ENCODE measurements at regions not wholly inside any gene's neighbourhood (a gene's known extent, or its start where the extent isn't known, plus 50 kb on each side); places are given as distances from the start of the nearest gene placed in this dataset.

- ChIA-PET POLR2A (no interaction called here), CTCF (no interaction called here)
- Histone ChIP-seq H3K27me3 (ENCODE audit: control insufficient read depth in 1 of 2, insufficient read depth in 2 of 2, low read length in 2 of 2) (peaks cover 0 to 4% of the 10 kb centered on the region in 2 experiments), H3K4me3 (ENCODE audit: low read length) (no peak overlapping the region), H3K27ac (ENCODE audit: low read depth in 1 of 2, low read length in 2 of 2) (no peak overlapping the region), H3K36me3 (ENCODE audit: insufficient read depth, low read length) (no peaks in the 10 kb centered on the region), H3K9me3 (ENCODE audit: control insufficient read depth in 1 of 2, insufficient read depth in 1 of 2, low read length in 2 of 2) (no peaks in the 10 kb centered on the region), H3K4me1 (ENCODE audit: insufficient read depth, low read length) (no peaks in the 10 kb centered on the region)
- no peak for ATAC-seq (ENCODE audit: poor library complexity)
- Mint-ChIP-seq H3K27ac (no peak overlapping the region), H3K9me3 (no peaks in the 10 kb centered on the region), H3K4me1 (ENCODE audit: low read depth) (no peaks in the 10 kb centered on the region), H3K4me3 (no peak overlapping the region), H3K36me3 (ENCODE audit: low read depth) (no peaks in the 10 kb centered on the region), H3K27me3 (peaks cover 5% of the 10 kb centered on the region)
- TF ChIP-seq, protein P1, sequence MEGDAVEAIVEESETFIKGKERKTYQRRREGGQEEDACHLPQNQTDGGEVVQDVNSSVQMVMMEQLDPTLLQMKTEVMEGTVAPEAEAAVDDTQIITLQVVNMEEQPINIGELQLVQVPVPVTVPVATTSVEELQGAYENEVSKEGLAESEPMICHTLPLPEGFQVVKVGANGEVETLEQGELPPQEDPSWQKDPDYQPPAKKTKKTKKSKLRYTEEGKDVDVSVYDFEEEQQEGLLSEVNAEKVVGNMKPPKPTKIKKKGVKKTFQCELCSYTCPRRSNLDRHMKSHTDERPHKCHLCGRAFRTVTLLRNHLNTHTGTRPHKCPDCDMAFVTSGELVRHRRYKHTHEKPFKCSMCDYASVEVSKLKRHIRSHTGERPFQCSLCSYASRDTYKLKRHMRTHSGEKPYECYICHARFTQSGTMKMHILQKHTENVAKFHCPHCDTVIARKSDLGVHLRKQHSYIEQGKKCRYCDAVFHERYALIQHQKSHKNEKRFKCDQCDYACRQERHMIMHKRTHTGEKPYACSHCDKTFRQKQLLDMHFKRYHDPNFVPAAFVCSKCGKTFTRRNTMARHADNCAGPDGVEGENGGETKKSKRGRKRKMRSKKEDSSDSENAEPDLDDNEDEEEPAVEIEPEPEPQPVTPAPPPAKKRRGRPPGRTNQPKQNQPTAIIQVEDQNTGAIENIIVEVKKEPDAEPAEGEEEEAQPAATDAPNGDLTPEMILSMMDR (IDR thresholded peaks at IDR 0.05), result no peak
- DNase-seq, result no peak
- intact Hi-C loops (cut with DNase I, micrococcal nuclease), result no loop called here
These were observed 112.4 kb upstream of the NOCT start for GRCh38 chr4:138903185-138903584.

DNA sequence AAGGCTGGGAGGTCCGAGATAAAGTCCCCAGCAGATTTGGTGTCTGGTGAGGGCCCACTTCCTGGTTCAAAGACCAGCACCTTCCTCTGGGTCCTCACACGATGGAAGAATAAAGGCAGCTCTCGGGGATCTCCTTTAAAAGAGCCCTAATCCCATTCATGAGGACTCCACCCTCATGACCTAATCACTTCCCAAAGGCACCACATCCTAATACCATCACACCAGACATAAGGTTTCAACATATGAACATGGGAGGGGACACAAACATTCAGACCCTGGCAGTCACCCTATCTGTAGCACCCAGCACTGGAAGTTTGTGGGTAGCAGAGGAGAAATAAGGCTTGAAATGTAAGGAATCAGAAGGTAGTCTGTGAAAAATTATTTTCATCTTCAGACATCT, 112.9 kb upstream of the NOCT start:
- POLR2A ChIA-PET, result no interaction called here
- Histone ChIP-seq H3K36me3 (ENCODE audit: insufficient read depth, low read length) (no peaks in the 10 kb centered on the region), H3K27me3 (ENCODE audit: control insufficient read depth in 1 of 2, insufficient read depth in 2 of 2, low read length in 2 of 2) (peaks cover 0 to 4% of the 10 kb centered on the region in 2 experiments), H3K4me1 (ENCODE audit: insufficient read depth, low read length) (no peaks in the 10 kb centered on the region), H3K4me3 (ENCODE audit: low read length) (no peak overlapping the region), H3K9me3 (ENCODE audit: control insufficient read depth in 1 of 2, insufficient read depth in 1 of 2, low read length in 2 of 2) (no peaks in the 10 kb centered on the region), H3K27ac (ENCODE audit: low read depth in 1 of 2, low read length in 2 of 2) (no peak overlapping the region)
- H3K27me3 Mint-ChIP-seq, result peaks cover 5% of the 10 kb centered on the region
- no peaks in the 10 kb centered on the region for H3K36me3 Mint-ChIP-seq (ENCODE audit: low read depth)
- no peaks in the 10 kb centered on the region for H3K9me3 Mint-ChIP-seq
- ATAC-seq (ENCODE audit: poor library complexity) (no peak), DNase-seq (no peak)
- CTCF ChIA-PET, result no interaction called here
- TF ChIP-seq, protein P1 (IDR thresholded peaks at IDR 0.05), result no peak
- H3K4me1 Mint-ChIP-seq (ENCODE audit: low read depth), result no peaks in the 10 kb centered on the region
- intact Hi-C loops (cut with DNase I, micrococcal nuclease), result no loop called here
- H3K27ac Mint-ChIP-seq, result no peak overlapping the region
- no peak overlapping the region for H3K4me3 Mint-ChIP-seq

DNA sequence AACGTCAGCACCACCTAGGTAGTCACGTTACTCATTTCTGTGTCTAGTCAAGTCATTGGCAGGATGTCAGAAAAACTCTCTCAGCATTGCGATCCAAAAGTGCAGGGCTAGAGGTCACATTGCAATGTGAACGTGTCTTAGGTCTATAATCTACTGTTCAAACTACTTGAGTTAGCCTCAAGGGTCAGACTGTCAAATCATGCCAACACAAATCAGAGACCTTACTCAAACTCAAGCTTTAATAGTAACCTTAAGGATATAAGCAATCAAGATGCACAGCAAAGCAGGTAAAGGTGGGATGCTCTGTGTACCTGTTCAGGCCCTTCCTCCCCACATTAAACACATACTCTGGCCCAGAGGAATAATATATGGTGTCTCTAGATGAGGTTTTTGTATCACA, 114.4 kb upstream of the NOCT start:
- no peaks in the 10 kb centered on the region for H3K9me3 Mint-ChIP-seq
- H3K4me1 Mint-ChIP-seq (ENCODE audit: low read depth), result no peaks in the 10 kb centered on the region
- H3K27ac Mint-ChIP-seq, result no peak overlapping the region

More for the DNA sequence above, 114.4 kb upstream of the NOCT start:
- H3K27ac ChIP-seq (ENCODE audit: low read depth in 1 of 2, low read length in 2 of 2), result no peak overlapping the region
- no peak for DNase-seq
- H3K4me3 ChIP-seq (ENCODE audit: low read length), result no peak overlapping the region
- no peaks in the 10 kb centered on the region for H3K4me1 ChIP-seq (ENCODE audit: insufficient read depth, low read length)
- H3K27me3 ChIP-seq (ENCODE audit: control insufficient read depth in 1 of 2, insufficient read depth in 2 of 2, low read length in 2 of 2), result no peaks in the 10 kb centered on the region
- intact Hi-C loops (cut with DNase I, micrococcal nuclease), result no loop called here
- Mint-ChIP-seq H3K4me3 (no peak overlapping the region), H3K27me3 (peaks cover 5% of the 10 kb centered on the region), H3K36me3 (ENCODE audit: low read depth) (no peaks in the 10 kb centered on the region)
- ATAC-seq (ENCODE audit: poor library complexity), result no peak
- TF ChIP-seq, protein P1 (IDR thresholded peaks at IDR 0.05), result no peak
- no peaks in the 10 kb centered on the region for H3K36me3 ChIP-seq (ENCODE audit: insufficient read depth, low read length)
- POLR2A ChIA-PET, result no interaction called here
- no peaks in the 10 kb centered on the region for H3K9me3 ChIP-seq (ENCODE audit: control insufficient read depth in 1 of 2, insufficient read depth in 1 of 2, low read length in 2 of 2)
- CTCF ChIA-PET, result no interaction called here

All from CD4-positive, alpha-beta T cell (primary cell).